ENCODE measurements at regions not wholly inside any gene's neighbourhood (a gene's known extent, or its start where the extent isn't known, plus 50 kb on each side); places are given as distances from the start of the nearest gene placed in this dataset.

DNA sequence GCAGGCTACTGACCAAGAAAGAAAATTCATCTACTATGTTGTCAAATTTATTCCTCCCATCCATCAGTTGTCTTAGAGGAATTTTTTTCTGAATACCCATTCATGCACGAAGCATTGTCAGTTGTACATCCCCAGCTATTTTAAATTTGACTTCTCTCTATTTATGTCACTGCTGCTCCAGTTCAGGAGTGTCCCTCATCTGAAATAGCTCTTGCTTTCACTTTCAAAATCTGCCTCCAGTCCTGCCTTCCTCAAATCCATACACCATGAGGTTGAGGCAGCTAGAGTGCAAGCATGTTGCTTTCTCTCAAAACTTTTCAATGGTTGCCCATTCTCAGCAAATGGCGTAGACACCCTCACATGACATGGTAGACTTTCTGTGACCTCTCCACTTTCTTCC is 335.4 kb upstream of the CDH2 start:
- Mint-ChIP-seq H3K36me3 (ENCODE audit: low read depth) (no peaks in the 10 kb centered on the region), H3K4me3 (no peak overlapping the region), H3K27ac (no peak overlapping the region), H3K4me1 (ENCODE audit: low read depth) (no peaks in the 10 kb centered on the region), H3K9me3 (peaks cover 9% of the 10 kb centered on the region), H3K27me3 (ENCODE audit: insufficient read depth) (no peaks in the 10 kb centered on the region)
- no peak for DNase-seq (ENCODE audit: low spot score)
- intact Hi-C loops (cut with micrococcal nuclease): no loop called here

DNA sequence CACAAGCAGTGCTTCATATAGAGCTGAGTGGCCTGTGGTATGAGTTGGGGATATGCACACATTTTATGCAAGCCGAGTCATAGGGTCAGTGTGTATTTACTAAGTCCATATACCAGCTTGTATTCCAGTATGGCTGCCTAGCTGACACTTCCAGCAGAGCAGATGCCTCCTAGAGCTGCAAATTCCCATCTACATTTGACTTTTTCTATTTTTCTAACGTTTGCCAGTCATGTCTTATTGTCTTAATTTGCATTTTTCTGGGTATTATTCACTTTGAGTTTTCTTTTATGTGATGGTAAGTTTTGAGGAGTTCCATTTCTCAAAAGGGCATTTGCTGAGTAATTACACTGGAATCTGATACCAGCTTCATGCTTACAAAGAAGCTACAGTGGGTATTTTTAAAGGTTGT is 334.5 kb upstream of the CDH2 start:
- intact Hi-C loops (cut with micrococcal nuclease): no loop called here
- Mint-ChIP-seq H3K4me3 (no peak overlapping the region), H3K36me3 (ENCODE audit: low read depth) (no peaks in the 10 kb centered on the region), H3K27ac (no peak overlapping the region), H3K4me1 (ENCODE audit: low read depth) (no peaks in the 10 kb centered on the region), H3K27me3 (ENCODE audit: insufficient read depth) (no peaks in the 10 kb centered on the region), H3K9me3 (peaks cover 9% of the 10 kb centered on the region)
- DNase-seq (ENCODE audit: low spot score): no peak

DNA sequence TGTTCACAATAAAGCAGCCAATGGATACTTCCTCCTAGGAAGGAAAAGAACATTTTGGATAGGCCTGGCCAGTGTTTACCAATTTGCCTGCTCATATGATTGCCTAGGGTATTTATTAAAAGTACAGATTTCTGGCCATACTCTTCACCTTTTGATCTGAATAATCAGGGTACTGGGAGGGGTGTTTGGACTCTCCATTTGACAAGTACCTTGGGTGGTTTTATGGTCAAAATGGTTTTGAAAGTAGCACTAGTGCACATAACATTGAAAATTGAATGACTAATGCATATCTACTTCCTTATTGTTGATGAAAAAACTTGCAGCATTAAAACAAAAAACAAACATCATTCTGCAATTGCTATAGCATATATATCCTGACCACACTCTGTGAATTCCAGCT is 333.3 kb upstream of the CDH2 start:
- no peak for DNase-seq (ENCODE audit: low spot score)
- Mint-ChIP-seq H3K36me3 (ENCODE audit: low read depth) (no peaks in the 10 kb centered on the region), H3K27me3 (ENCODE audit: insufficient read depth) (no peaks in the 10 kb centered on the region), H3K27ac (no peak overlapping the region), H3K9me3 (peaks cover 9% of the 10 kb centered on the region), H3K4me1 (ENCODE audit: low read depth) (no peaks in the 10 kb centered on the region), H3K4me3 (no peak overlapping the region)
- intact Hi-C loops (cut with micrococcal nuclease): no loop called here

- H3K9me3 Mint-ChIP-seq: peaks cover 7% of the 10 kb centered on the region
Observed at GRCh38 chr18:28504066-28504465, 327.1 kb upstream of the CDH2 start.

DNA sequence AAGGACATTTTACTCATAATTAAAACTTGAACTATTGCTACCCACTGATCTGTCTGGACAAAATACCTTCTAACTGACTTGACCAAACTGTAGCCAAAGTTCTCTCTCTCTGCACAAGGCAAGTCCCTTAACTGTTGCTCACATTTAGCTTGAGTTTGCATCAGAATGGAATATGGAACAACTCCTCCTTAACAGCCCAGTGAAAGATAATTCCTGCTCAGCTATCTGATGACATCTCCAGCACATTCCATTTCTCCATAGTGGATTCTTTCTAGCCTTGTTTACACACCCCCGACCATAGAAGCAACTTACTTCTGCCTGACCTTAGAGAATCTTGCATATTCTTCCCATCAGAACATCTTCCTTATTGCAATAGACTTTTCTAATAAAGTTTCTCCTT is 317.2 kb upstream of the CDH2 start:
- no peaks in the 10 kb centered on the region for H3K36me3 Mint-ChIP-seq (ENCODE audit: low read depth)
- H3K9me3 Mint-ChIP-seq: peaks cover 10% of the 10 kb centered on the region
- no peak overlapping the region for H3K4me3 Mint-ChIP-seq
- no peaks in the 10 kb centered on the region for H3K27me3 Mint-ChIP-seq (ENCODE audit: insufficient read depth)
- H3K27ac Mint-ChIP-seq: no peak overlapping the region
- DNase-seq (ENCODE audit: low spot score): no peak
- intact Hi-C loops (cut with micrococcal nuclease): no loop called here
- H3K4me1 Mint-ChIP-seq (ENCODE audit: low read depth): no peaks in the 10 kb centered on the region

More at GRCh38 chr18:28504066-28504465, 327.1 kb upstream of the CDH2 start:
- H3K36me3 Mint-ChIP-seq (ENCODE audit: low read depth): no peaks in the 10 kb centered on the region
- no peaks in the 10 kb centered on the region for H3K27me3 Mint-ChIP-seq (ENCODE audit: insufficient read depth)
- H3K27ac Mint-ChIP-seq: no peak overlapping the region
- H3K4me1 Mint-ChIP-seq (ENCODE audit: low read depth): no peaks in the 10 kb centered on the region
- H3K4me3 Mint-ChIP-seq: no peak overlapping the region
- intact Hi-C loops (cut with micrococcal nuclease): no loop called here
- DNase-seq (ENCODE audit: low spot score): no peak

DNA sequence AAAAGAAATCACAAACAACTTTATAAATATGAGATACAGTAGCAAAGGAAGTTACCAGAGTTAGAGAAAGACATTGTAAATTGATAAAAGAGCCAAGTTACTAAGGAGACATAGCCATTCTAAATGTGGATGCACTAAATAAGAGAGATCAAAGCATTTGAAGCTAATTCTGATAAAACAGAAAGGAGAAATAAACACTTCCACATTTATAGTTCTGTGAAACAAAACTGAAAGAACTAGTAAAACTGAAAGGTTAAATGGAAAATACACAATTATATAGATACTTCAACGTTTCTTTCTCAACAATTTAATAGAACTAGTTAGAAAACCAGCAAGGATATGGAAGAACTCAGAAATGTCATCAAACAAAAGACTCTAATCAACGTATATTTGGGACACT is 309.0 kb upstream of the CDH2 start:
- Mint-ChIP-seq H3K4me3 (no peak overlapping the region), H3K9me3 (peaks cover 16% of the 10 kb centered on the region), H3K27me3 (ENCODE audit: insufficient read depth) (no peaks in the 10 kb centered on the region), H3K36me3 (ENCODE audit: low read depth) (no peaks in the 10 kb centered on the region), H3K27ac (no peak overlapping the region), H3K4me1 (ENCODE audit: low read depth) (no peaks in the 10 kb centered on the region)
- no peak for DNase-seq (ENCODE audit: low spot score)
- intact Hi-C loops (cut with micrococcal nuclease): no loop called here

GRCh38 chr18:28485210-28485801 is 308.4 kb upstream of the CDH2 start:
- no peak overlapping the region for H3K27ac Mint-ChIP-seq
- H3K27me3 Mint-ChIP-seq (ENCODE audit: insufficient read depth): no peaks in the 10 kb centered on the region
- intact Hi-C loops (cut with micrococcal nuclease): no loop called here
- no peaks in the 10 kb centered on the region for H3K4me1 Mint-ChIP-seq (ENCODE audit: low read depth)
- no peak for DNase-seq (ENCODE audit: low spot score)
- H3K36me3 Mint-ChIP-seq (ENCODE audit: low read depth): no peaks in the 10 kb centered on the region
- peaks cover 16% of the 10 kb centered on the region for H3K9me3 Mint-ChIP-seq
- no peak overlapping the region for H3K4me3 Mint-ChIP-seq

GRCh38 chr18:28478531-28478930 is 301.6 kb upstream of the CDH2 start:
- intact Hi-C loops (cut with micrococcal nuclease): no loop called here
- Mint-ChIP-seq H3K9me3 (peaks cover 23% of the 10 kb centered on the region), H3K36me3 (ENCODE audit: low read depth) (no peaks in the 10 kb centered on the region), H3K4me1 (ENCODE audit: low read depth) (no peaks in the 10 kb centered on the region), H3K27me3 (ENCODE audit: insufficient read depth) (no peaks in the 10 kb centered on the region), H3K27ac (no peak overlapping the region), H3K4me3 (no peak overlapping the region)
- no peak for DNase-seq (ENCODE audit: low spot score)

DNA sequence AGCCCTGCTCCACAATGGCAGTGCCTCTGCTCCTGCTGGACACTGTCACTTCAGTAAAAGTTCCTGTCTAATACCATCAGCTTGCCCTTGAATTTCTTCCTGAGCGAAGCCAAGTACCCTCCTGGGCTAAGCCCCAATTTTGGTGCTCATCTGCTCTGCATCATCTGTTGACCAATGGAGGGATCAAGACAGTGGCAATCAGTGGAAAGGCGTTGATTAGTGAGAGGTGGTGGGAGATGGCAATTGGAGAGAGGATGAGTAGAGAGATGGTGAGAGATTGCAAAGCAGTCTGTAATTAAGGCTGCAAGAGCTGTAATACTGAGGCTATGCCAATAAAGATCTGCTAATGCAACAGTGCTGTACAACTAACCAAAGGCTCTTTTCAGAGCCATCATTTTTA is 299.4 kb upstream of the CDH2 start:
- H3K9me3 Mint-ChIP-seq: peaks cover 28% of the 10 kb centered on the region
- no peaks in the 10 kb centered on the region for H3K36me3 Mint-ChIP-seq (ENCODE audit: low read depth)
- no peak for DNase-seq (ENCODE audit: low spot score)
- H3K27ac Mint-ChIP-seq: no peak overlapping the region
- intact Hi-C loops (cut with micrococcal nuclease): no loop called here
- no peak overlapping the region for H3K4me3 Mint-ChIP-seq
- H3K27me3 Mint-ChIP-seq (ENCODE audit: insufficient read depth): no peaks in the 10 kb centered on the region
- H3K4me1 Mint-ChIP-seq (ENCODE audit: low read depth): no peaks in the 10 kb centered on the region

GRCh38 chr18:28469946-28470345 is 293.0 kb upstream of the CDH2 start:
- Mint-ChIP-seq H3K4me3 (no peak overlapping the region), H3K27ac (no peak overlapping the region), H3K36me3 (ENCODE audit: low read depth) (no peaks in the 10 kb centered on the region), H3K9me3 (peaks cover 17% of the 10 kb centered on the region), H3K4me1 (ENCODE audit: low read depth) (no peaks in the 10 kb centered on the region), H3K27me3 (ENCODE audit: insufficient read depth) (no peaks in the 10 kb centered on the region)
- DNase-seq (ENCODE audit: low spot score): no peak
- intact Hi-C loops (cut with micrococcal nuclease): no loop called here

DNA sequence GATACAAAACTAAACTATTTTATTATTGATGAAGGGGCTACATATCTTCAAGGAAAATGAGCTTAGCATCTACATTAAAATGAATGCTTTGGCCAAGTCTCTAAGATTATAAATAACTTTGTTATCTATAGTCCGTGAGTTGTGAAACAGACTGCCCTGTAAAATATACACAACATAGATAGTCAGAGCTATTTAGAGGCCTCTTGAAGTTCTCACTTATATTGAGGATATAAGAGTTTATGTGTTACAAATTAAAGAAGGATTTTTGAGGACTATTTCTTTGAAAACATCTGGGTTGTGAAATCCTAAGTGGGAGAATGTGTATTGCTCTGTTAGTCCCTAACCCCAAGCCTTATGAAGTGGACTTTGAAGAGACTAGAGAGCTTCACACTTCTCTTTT is 292.0 kb upstream of the CDH2 start:
- no peaks in the 10 kb centered on the region for H3K27me3 Mint-ChIP-seq (ENCODE audit: insufficient read depth)
- intact Hi-C loops (cut with micrococcal nuclease): no loop called here
- H3K36me3 Mint-ChIP-seq (ENCODE audit: low read depth): no peaks in the 10 kb centered on the region
- no peak overlapping the region for H3K27ac Mint-ChIP-seq
- DNase-seq (ENCODE audit: low spot score): no peak
- no peak overlapping the region for H3K4me3 Mint-ChIP-seq
- H3K9me3 Mint-ChIP-seq: peaks cover 13% of the 10 kb centered on the region
- H3K4me1 Mint-ChIP-seq (ENCODE audit: low read depth): no peaks in the 10 kb centered on the region

- H3K9me3 Mint-ChIP-seq: peaks cover 8% of the 10 kb centered on the region
- intact Hi-C loops (cut with micrococcal nuclease): no loop called here
- H3K36me3 Mint-ChIP-seq (ENCODE audit: low read depth): no peaks in the 10 kb centered on the region
- no peak overlapping the region for H3K4me3 Mint-ChIP-seq
- no peaks in the 10 kb centered on the region for H3K4me1 Mint-ChIP-seq (ENCODE audit: low read depth)
- H3K27me3 Mint-ChIP-seq (ENCODE audit: insufficient read depth): no peaks in the 10 kb centered on the region
- no peak for DNase-seq (ENCODE audit: low spot score)
- no peak overlapping the region for H3K27ac Mint-ChIP-seq
Observed at GRCh38 chr18:28466204-28466603, 289.3 kb upstream of the CDH2 start.

DNA sequence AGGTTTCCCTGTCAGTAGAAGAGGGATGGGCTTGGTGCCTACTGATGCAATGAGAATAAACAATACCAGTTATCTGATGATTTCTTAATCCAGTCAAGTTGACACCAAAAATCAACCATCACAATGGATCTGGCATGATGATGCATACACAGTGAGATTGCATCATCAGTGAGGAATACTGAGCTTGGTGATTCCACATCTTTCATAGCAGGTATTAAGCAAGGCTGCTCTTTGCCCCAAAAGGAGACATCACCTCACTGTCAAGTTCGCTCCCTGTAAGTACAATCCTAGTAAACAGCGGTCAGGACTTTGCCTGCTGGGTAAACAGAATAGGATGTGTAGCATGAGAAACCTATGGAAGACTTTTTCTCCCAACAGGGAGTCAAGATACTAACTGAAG is 282.7 kb upstream of the CDH2 start:
- H3K27ac Mint-ChIP-seq: no peak overlapping the region
- H3K36me3 Mint-ChIP-seq (ENCODE audit: low read depth): no peaks in the 10 kb centered on the region
- no peak overlapping the region for H3K4me3 Mint-ChIP-seq
- DNase-seq (ENCODE audit: low spot score): no peak
- no peaks in the 10 kb centered on the region for H3K4me1 Mint-ChIP-seq (ENCODE audit: low read depth)
- intact Hi-C loops (cut with micrococcal nuclease): no loop called here
- H3K9me3 Mint-ChIP-seq: peaks cover 8% of the 10 kb centered on the region
- no peaks in the 10 kb centered on the region for H3K27me3 Mint-ChIP-seq (ENCODE audit: insufficient read depth)

DNA sequence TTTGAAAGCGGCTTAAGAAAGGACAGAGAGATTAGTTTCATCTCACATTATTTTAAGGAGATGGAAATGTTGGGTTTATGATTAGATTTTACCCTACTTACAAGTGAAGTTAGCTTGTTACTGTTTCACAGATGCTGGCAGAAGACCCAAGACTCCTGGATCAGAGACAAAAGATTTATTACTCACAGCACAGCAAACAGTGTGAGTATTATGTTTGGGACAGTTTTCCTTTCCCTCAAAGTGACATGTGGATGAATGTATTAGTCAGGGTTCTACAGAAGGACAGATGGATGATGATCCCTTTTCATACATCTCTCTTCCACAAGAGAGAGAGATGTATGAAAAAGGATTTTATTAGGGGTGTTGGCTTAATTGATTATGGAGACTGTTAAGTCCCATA is 281.8 kb upstream of the CDH2 start:
- Mint-ChIP-seq H3K4me3 (no peak overlapping the region), H3K36me3 (ENCODE audit: low read depth) (no peaks in the 10 kb centered on the region), H3K4me1 (ENCODE audit: low read depth) (no peaks in the 10 kb centered on the region), H3K9me3 (peaks cover 8% of the 10 kb centered on the region), H3K27ac (no peak overlapping the region), H3K27me3 (ENCODE audit: insufficient read depth) (no peaks in the 10 kb centered on the region)
- intact Hi-C loops (cut with micrococcal nuclease): no loop called here
- DNase-seq (ENCODE audit: low spot score): no peak
